ENCODE measurements at regions not wholly inside any gene's neighbourhood (a gene's known extent, or its start where the extent isn't known, plus 50 kb on each side); places are given as distances from the start of the nearest gene placed in this dataset.
"Not testable (repeated sequence)": the region's sequence is repeated elsewhere in the genome, so short reads cannot be mapped to it uniquely, and the experiment has no call there.

DNA sequence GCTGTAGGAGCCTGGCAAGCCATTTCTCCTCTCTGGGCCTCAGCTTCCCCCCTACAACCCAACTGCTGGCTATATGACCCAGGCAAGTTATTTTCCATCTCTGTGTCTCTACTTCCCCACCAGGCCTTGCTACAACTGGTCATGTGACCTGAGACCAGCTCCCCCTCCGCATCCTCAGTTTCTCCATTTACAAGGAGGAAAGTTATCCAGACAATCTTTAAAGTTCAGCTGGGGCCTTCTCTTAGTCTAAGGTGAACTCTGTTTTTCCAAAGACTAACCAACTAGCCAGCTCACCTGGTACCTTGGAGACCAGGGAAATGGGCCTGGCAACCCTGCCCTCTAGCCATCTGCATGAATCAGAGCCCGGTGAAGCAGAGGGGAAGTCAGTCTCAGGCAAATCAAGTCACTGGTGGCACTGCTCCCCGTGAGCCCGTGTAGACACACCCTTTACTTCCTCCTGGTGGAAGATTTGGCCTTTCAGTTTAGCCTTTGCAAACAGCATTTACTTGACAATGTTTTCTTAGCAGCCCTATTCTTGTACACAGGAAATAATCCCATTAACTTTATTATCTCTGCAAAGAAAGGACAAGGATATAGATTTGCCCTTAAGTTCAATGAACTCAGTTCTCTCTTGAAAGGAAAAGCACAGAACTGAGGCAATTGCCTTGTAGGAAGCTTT lies 157.7 kb downstream of the VEGFA start:
- in situ Hi-C loops (cut with MboI; ENCODE audit: low pct_unique_long_range_greater_than_20kb, low sequenced_read_pairs, unreplicated experiment), result no loop called here
- no peak for TF ChIP-seq CTCF (IDR thresholded peaks at IDR 0.05; ENCODE audit: extremely low read depth, insufficient read depth, missing control alignments)
- DNase-seq (ENCODE audit: low spot score), result no peak

GRCh38 chr6:43926634-43927531 lies 156.9 kb downstream of the VEGFA start:
- no peak for TF ChIP-seq CTCF (IDR thresholded peaks at IDR 0.05; ENCODE audit: extremely low read depth, insufficient read depth, missing control alignments)
- no peak for DNase-seq (ENCODE audit: low spot score)
- in situ Hi-C loops (cut with MboI; ENCODE audit: low pct_unique_long_range_greater_than_20kb, low sequenced_read_pairs, unreplicated experiment), result no loop called here

DNA sequence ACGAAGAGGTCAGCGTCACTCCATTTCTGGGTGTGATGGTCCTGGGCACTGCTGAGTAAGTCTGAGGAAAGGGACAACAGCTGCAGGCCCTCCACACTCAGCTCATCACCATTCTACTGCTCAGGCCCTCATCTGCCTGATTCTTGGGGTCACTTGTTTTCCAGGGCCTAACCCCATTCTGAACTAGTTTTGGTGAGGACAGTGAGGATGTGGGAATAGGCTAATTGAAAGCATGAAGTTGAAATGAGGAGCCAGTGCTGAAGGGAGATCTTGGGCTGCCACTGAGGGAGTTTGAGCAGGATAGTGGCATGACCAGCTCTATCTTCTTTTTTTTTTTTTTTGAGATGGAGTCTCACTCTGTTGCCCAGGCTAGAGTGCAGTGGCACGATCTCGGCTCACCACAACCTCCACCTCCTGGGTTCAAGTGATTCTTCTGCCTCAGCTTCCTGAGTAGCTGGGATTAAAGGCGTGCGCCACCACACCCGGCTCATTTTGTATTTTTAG lies 155.7 kb downstream of the VEGFA start:
- DNase-seq (ENCODE audit: low spot score); in situ Hi-C loops (cut with MboI; ENCODE audit: low pct_unique_long_range_greater_than_20kb, low sequenced_read_pairs, unreplicated experiment): not testable (repeated sequence)

GRCh38 chr6:43924222-43924702 lies 154.3 kb downstream of the VEGFA start:
- in situ Hi-C loops (cut with MboI; ENCODE audit: low pct_unique_long_range_greater_than_20kb, low sequenced_read_pairs, unreplicated experiment), result no loop called here
- no peak for DNase-seq (ENCODE audit: low spot score)
- no peak for TF ChIP-seq CTCF (IDR thresholded peaks at IDR 0.05; ENCODE audit: extremely low read depth, insufficient read depth, missing control alignments)

- in situ Hi-C loops (cut with MboI; ENCODE audit: low pct_unique_long_range_greater_than_20kb, low sequenced_read_pairs, unreplicated experiment), result no loop called here
- no peak for DNase-seq (ENCODE audit: low spot score)
- TF ChIP-seq CTCF (IDR thresholded peaks at IDR 0.05; ENCODE audit: extremely low read depth, insufficient read depth, missing control alignments), result no peak
These were observed 153.6 kb downstream of the VEGFA start for GRCh38 chr6:43923376-43924221.

- in situ Hi-C loops (cut with MboI; ENCODE audit: low pct_unique_long_range_greater_than_20kb, low sequenced_read_pairs, unreplicated experiment), result no loop called here
- TF ChIP-seq CTCF (IDR thresholded peaks at IDR 0.05; ENCODE audit: extremely low read depth, insufficient read depth, missing control alignments), result no peak
- no peak for DNase-seq (ENCODE audit: low spot score)
These were observed 152.7 kb downstream of the VEGFA start for GRCh38 chr6:43922426-43923375.

Data from GM13977 (cell line).